GM18868 (cell line): ENCODE measurements at regions not wholly inside any gene's neighbourhood (a gene's known extent, or its start where the extent isn't known, plus 50 kb on each side); places are given as distances from the start of the nearest gene placed in this dataset.
"Not testable (repeated sequence)": the region's sequence is repeated elsewhere in the genome, so short reads cannot be mapped to it uniquely, and the experiment has no call there.

Experiments
- ATAC-seq: cut with Tn5 transposase; IDR thresholded peaks from one replicate; pipeline ENCODE4 v1.9.1; 2021; ENCODE audit warnings: mild to moderate bottlenecking, moderate library complexity; ENCODE audit not compliant: unreplicated experiment

GRCh38 chr1:88474555-88475304 is 209.3 kb upstream of the PKN2 start:
- ATAC-seq, result no peak

GRCh38 chr1:88484881-88485280 is 199.2 kb upstream of the PKN2 start:
- no peak for ATAC-seq

GRCh38 chr1:88488237-88488636 is 195.8 kb upstream of the PKN2 start:
- no peak for ATAC-seq

- no peak for ATAC-seq
These were observed 193.4 kb upstream of the PKN2 start for GRCh38 chr1:88490676-88491075.

GRCh38 chr1:88499671-88500070 is 184.4 kb upstream of the PKN2 start:
- ATAC-seq, result no peak

- no peak for ATAC-seq
These were observed 181.2 kb upstream of the PKN2 start for GRCh38 chr1:88502886-88503285.

GRCh38 chr1:88503646-88504045 is 180.4 kb upstream of the PKN2 start:
- no peak for ATAC-seq

GRCh38 chr1:88504601-88505000 is 179.5 kb upstream of the PKN2 start:
- ATAC-seq, result no peak

GRCh38 chr1:88509379-88509778 is 174.7 kb upstream of the PKN2 start:
- no peak for ATAC-seq

- ATAC-seq, result no peak
These were observed 169.5 kb upstream of the PKN2 start for GRCh38 chr1:88514544-88515060.

GRCh38 chr1:88517499-88517898 is 166.6 kb upstream of the PKN2 start:
- ATAC-seq, result not testable (repeated sequence)

- no peak for ATAC-seq
These were observed 164.9 kb upstream of the PKN2 start for GRCh38 chr1:88519156-88519555.

GRCh38 chr1:88523854-88524528 is 160.1 kb upstream of the PKN2 start:
- no peak for ATAC-seq

- ATAC-seq, result no peak
These were observed 157.6 kb upstream of the PKN2 start for GRCh38 chr1:88526456-88526855.

- no peak for ATAC-seq
These were observed 155.3 kb upstream of the PKN2 start for GRCh38 chr1:88528792-88529191.

- no peak for ATAC-seq
These were observed 154.5 kb upstream of the PKN2 start for GRCh38 chr1:88529581-88529980.

GRCh38 chr1:88530246-88530645 is 153.8 kb upstream of the PKN2 start:
- no peak for ATAC-seq

GRCh38 chr1:88537787-88538186 is 146.3 kb upstream of the PKN2 start:
- ATAC-seq, result no peak

GRCh38 chr1:88538222-88538899 is 145.7 kb upstream of the PKN2 start:
- no peak for ATAC-seq

- no peak for ATAC-seq
These were observed 143.8 kb upstream of the PKN2 start for GRCh38 chr1:88540255-88540654.

GRCh38 chr1:88541596-88541995 is 142.5 kb upstream of the PKN2 start:
- ATAC-seq, result no peak

GRCh38 chr1:88544195-88544594 is 139.9 kb upstream of the PKN2 start:
- no peak for ATAC-seq
